Lung (tissue), 11 donors: ENCODE measurements at regions not wholly inside any gene's neighbourhood (a gene's known extent, or its start where the extent isn't known, plus 50 kb on each side); places are given as distances from the start of the nearest gene placed in this dataset.

Source experiments
- ATAC-seq: fragments of 200-7000 bp; cut with Tn5 transposase; one replicate; pipeline ENCODE4 v1.9.1; 2020; ENCODE audit warnings: moderate number of reproducible peaks; ENCODE audit not compliant: insufficient read depth, low FRiP score
- DNase-seq, 3 donors: peaks; one replicate each; pipeline ENCODE4 v3.0.0-alpha.2; 2013 to 2017
- H3K27ac ChIP-seq, 2 donors: one replicate each; pipeline ENCODE4 v1.5.1; 2013; ENCODE audit warnings: mild to moderate bottlenecking in 2 of 2, moderate library complexity in 2 of 2, control low read depth in 1 of 2, inconsistent platforms in 1 of 2, low read depth in 1 of 2, low read length in 1 of 2
- H3K27me3 ChIP-seq, 3 donors: one replicate each; pipeline ENCODE4 v1.5.1; 2013; ENCODE audit warnings: low read length in 2 of 3; ENCODE audit not compliant: control insufficient read depth in 3 of 3, insufficient read depth in 3 of 3
- H3K36me3 ChIP-seq, 4 donors: one replicate each; pipeline ENCODE4 v1.5.1; 2013; ENCODE audit warnings: low read length in 4 of 4, mild to moderate bottlenecking in 1 of 4, moderate library complexity in 1 of 4; ENCODE audit not compliant: control insufficient read depth in 4 of 4, insufficient read depth in 4 of 4
- H3K4me1 ChIP-seq, 5 donors: one replicate each; pipeline ENCODE4 v1.5.1; 2013; ENCODE audit warnings: low read length in 5 of 5, mild to moderate bottlenecking in 2 of 5, moderate library complexity in 1 of 5; ENCODE audit not compliant: control insufficient read depth in 5 of 5, insufficient read depth in 5 of 5
- H3K4me3 ChIP-seq: one replicate; pipeline ENCODE4 v1.5.1; 2013; ENCODE audit warnings: mild to moderate bottlenecking, control low read depth, moderate library complexity
- H3K9ac ChIP-seq, 2 donors: one replicate each; pipeline ENCODE4 v1.5.1; 2013; ENCODE audit warnings: low read length in 2 of 2, control low read depth in 1 of 2; ENCODE audit not compliant: insufficient read depth in 1 of 2
- H3K9me3 ChIP-seq, 4 donors: one replicate each; pipeline ENCODE4 v1.5.1; 2013; ENCODE audit warnings: low read length in 3 of 4, mild to moderate bottlenecking in 1 of 4, moderate library complexity in 1 of 4; ENCODE audit not compliant: control insufficient read depth in 4 of 4, insufficient read depth in 3 of 4
- CTCF ChIP-seq: IDR thresholded peaks from 2 replicates; pipeline ENCODE4 v1.5.1; 2012; ENCODE audit warnings: mild to moderate bottlenecking; ENCODE audit errors: control extremely low read depth, extremely low read depth
- WGBS, 2 donors: extraction: QIAGEN DNeasy Blood & Tissue Kit; methylation state at CpG; one replicate each; pipeline ENCODE4 v1.1.7; 2013; 5-methylcytosine and 5-hydroxymethylcytosine counted together
- donor health status: control.
- donor health status: control.
- donor health status: Bipolar disorder and iron deficiency.
- donor health status: healthy.
- donor health status: DM: yes; HTN: yes; CAD: no.

GRCh38 chr7:91634485-91635177 lies 245.9 kb downstream of the MTERF1 start:
- Histone ChIP-seq H3K36me3 (no peaks in the 10 kb centered on the region), H3K9ac (no peak overlapping the region), H3K4me3 (no peak overlapping the region), H3K27ac (no peak overlapping the region), H3K4me1 (no peaks in the 10 kb centered on the region), H3K9me3 (no peaks in the 10 kb centered on the region), H3K27me3 (no peaks in the 10 kb centered on the region)
- 83 to 85% methylated on average over 3 of the region's 3 CpGs for WGBS, 2 donors
- TF ChIP-seq CTCF, result no peak
- ATAC-seq (no peak), DNase-seq (no peak)

GRCh38 chr7:91636129-91636724 lies 244.3 kb downstream of the MTERF1 start:
- 58 to 64% methylated on average over 6 of the region's 6 CpGs for WGBS, 2 donors
- no peak overlapping the region for H3K27ac ChIP-seq
- no peaks in the 10 kb centered on the region for H3K9me3 ChIP-seq
- peak in 1 of 3 donors; percentile 29 for DNase-seq
- ATAC-seq, result no peak
- H3K4me3 ChIP-seq, result no peak overlapping the region
- H3K27me3 ChIP-seq, result no peaks in the 10 kb centered on the region
- no peak overlapping the region for H3K9ac ChIP-seq
- peak; percentile 26 for TF ChIP-seq CTCF
- H3K36me3 ChIP-seq, result no peaks in the 10 kb centered on the region
- no peaks in the 10 kb centered on the region for H3K4me1 ChIP-seq

GRCh38 chr7:91636728-91637127 lies 243.8 kb downstream of the MTERF1 start:
- no peak overlapping the region for H3K9ac ChIP-seq
- no peaks in the 10 kb centered on the region for H3K4me1 ChIP-seq
- no peak overlapping the region for H3K4me3 ChIP-seq
- H3K9me3 ChIP-seq, result no peaks in the 10 kb centered on the region
- H3K27ac ChIP-seq, result no peak overlapping the region
- DNase-seq (no peak), ATAC-seq (no peak)
- H3K27me3 ChIP-seq, result no peaks in the 10 kb centered on the region
- 79 to 87% methylated on average over 2 of the region's 2 CpGs for WGBS, 2 donors
- no peaks in the 10 kb centered on the region for H3K36me3 ChIP-seq
- no peak for TF ChIP-seq CTCF
